ENCODE measurements at regions not wholly inside any gene's neighbourhood (a gene's known extent, or its start where the extent isn't known, plus 50 kb on each side); places are given as distances from the start of the nearest gene placed in this dataset.

DNA sequence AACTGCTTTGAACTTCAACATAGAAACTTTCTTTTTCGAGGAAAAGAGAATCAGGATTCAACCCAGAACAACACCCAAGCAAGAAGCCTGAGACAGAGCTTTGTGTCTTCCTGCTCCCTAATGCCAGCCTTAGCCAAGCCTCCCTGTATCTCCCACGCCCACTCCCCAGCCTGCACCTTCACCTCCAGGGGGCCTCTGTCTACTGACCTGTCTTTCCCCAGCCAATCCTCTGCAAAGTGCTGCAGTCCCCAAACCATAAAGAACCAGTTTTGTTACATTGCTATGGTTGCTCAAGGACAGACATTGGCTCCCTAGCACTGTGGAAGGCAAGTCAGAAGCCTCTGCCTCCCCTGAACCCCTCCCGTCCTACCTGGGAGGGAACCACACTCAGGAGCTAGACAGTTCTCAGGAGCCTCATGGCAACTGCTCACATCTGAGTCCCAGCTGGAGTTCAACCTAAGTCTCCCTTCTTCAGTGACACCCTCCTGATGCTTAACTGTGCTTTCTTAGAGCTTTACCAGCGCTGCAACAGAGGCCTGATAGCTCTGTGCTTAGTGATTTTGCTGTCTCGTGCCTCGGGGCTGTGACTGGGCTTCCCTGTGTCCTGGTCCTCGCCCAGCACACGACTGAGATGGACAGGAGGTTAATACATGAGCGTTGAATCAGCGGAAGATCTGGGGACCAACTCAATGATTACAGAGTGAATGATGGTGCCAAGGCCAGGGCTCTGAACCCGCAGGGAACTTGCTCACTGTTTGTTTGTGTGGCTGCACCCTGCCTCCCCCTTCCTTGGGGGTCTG, 101.5 kb upstream of the DUSP22 start:
- TF ChIP-seq, protein P1, sequence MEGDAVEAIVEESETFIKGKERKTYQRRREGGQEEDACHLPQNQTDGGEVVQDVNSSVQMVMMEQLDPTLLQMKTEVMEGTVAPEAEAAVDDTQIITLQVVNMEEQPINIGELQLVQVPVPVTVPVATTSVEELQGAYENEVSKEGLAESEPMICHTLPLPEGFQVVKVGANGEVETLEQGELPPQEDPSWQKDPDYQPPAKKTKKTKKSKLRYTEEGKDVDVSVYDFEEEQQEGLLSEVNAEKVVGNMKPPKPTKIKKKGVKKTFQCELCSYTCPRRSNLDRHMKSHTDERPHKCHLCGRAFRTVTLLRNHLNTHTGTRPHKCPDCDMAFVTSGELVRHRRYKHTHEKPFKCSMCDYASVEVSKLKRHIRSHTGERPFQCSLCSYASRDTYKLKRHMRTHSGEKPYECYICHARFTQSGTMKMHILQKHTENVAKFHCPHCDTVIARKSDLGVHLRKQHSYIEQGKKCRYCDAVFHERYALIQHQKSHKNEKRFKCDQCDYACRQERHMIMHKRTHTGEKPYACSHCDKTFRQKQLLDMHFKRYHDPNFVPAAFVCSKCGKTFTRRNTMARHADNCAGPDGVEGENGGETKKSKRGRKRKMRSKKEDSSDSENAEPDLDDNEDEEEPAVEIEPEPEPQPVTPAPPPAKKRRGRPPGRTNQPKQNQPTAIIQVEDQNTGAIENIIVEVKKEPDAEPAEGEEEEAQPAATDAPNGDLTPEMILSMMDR (IDR thresholded peaks at IDR 0.05 in 8 of 11, conservative IDR thresholded peaks at IDR 0.05 in 3 of 11), result no peak
- no peak for TF ChIP-seq POLR2A (IDR thresholded peaks at IDR 0.05)
- no peak for TF ChIP-seq POLR2AphosphoS5 (IDR thresholded peaks at IDR 0.05)
